Transverse colon (tissue), 4 donors: ENCODE measurements at regions not wholly inside any gene's neighbourhood (a gene's known extent, or its start where the extent isn't known, plus 50 kb on each side); places are given as distances from the start of the nearest gene placed in this dataset.

ENCODE experiments used
- EP300 ChIP-seq: sonication (generic); formaldehyde crosslinking; IDR thresholded peaks from one replicate; pipeline ENCODE4 v1.6.1; 2017; ENCODE audit warnings: antibody characterized with exemption, low read depth
- POLR2A ChIP-seq: fragments of 450-650 bp; IDR thresholded peaks from one replicate; pipeline ENCODE4 v1.6.1; 2016; ENCODE audit warnings: antibody characterized with exemption, mild to moderate bottlenecking, moderate library complexity
- POLR2AphosphoS5 ChIP-seq, 3 donors: sonication (generic); formaldehyde crosslinking; IDR thresholded peaks; one replicate each; pipeline ENCODE4 v1.6.1; 2016; ENCODE audit warnings: antibody characterized with exemption in 3 of 3
- TF ChIP-seq, protein P1 (sequence below), 5 experiments: fragments of 200-600 bp in 3 of 5; fragments of 450-650 bp in 2 of 5; sonication (generic) in 3 of 5; IDR thresholded peaks; 1 replicate in 2 of 5; 2 replicates in 3 of 5; pipeline ENCODE4 v1.5.1; 2016 to 2017; ENCODE audit warnings: antibody characterized with exemption in 5 of 5, inconsistent platforms in 3 of 5, mild to moderate bottlenecking in 2 of 5, moderate library complexity in 1 of 5

DNA sequence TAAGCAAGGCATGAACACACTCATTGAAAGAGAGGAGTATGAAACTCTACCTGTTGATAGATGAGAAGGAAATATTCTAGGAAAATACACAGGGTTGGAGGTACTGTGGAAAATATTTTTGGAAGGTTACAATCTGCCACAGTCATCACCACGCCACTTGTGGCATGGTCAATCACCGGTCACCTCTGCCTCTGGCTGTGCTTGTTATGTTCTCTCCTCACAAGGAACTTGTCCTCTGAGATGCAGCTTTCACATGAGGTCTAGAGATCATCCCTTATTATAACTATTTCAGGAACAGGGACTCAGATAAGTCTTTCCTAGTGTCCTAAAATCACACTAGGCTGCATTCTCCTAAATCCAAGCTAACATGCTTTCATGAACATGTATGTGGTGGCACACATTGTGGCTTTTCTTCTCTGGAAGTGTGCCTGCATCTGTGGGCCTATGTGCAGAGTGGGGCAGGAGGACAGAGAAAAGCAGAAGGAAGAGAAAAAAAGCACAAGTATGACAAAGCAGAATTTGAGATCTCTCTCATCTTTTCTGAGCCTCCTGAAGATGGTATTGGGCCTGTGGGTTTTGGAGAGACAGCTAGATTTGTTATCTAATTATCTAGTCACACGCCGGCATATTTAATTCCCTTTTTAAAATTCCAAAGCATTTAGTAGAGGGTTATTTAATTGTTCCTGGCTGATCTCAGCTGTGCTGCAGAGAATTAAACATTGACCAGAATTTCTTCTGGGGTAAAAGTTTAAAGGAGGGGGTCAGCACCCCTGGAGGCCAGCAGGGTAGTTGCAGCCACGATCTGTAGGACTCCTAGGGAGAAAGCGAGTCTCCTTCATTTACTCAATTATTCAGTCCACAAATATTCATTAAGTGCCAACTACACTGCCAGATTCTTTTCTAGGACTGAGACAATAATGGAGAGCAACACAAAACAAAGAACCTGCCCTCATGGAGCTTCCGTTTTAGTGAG is 294.6 kb downstream of the RDH14 start:
- TF ChIP-seq, protein P1, sequence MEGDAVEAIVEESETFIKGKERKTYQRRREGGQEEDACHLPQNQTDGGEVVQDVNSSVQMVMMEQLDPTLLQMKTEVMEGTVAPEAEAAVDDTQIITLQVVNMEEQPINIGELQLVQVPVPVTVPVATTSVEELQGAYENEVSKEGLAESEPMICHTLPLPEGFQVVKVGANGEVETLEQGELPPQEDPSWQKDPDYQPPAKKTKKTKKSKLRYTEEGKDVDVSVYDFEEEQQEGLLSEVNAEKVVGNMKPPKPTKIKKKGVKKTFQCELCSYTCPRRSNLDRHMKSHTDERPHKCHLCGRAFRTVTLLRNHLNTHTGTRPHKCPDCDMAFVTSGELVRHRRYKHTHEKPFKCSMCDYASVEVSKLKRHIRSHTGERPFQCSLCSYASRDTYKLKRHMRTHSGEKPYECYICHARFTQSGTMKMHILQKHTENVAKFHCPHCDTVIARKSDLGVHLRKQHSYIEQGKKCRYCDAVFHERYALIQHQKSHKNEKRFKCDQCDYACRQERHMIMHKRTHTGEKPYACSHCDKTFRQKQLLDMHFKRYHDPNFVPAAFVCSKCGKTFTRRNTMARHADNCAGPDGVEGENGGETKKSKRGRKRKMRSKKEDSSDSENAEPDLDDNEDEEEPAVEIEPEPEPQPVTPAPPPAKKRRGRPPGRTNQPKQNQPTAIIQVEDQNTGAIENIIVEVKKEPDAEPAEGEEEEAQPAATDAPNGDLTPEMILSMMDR (IDR thresholded peaks at IDR 0.05), result no peak
- no peak for TF ChIP-seq POLR2AphosphoS5 (IDR thresholded peaks at IDR 0.05)
- no peak for TF ChIP-seq EP300
- no peak for TF ChIP-seq POLR2A
